Brain microvascular endothelial cell (primary cell): ENCODE measurements at regions not wholly inside any gene's neighbourhood (a gene's known extent, or its start where the extent isn't known, plus 50 kb on each side); places are given as distances from the start of the nearest gene placed in this dataset.

Experiments
- DNase-seq: peaks from one replicate; pipeline ENCODE4 v3.0.0-alpha.2; 2020
- H3K27ac ChIP-seq: fragments of 250-450 bp; sonication (Bioruptor Pico); 2 replicates; pipeline ENCODE4 v1.5.1; 2020; ENCODE audit warnings: mild to moderate bottlenecking, moderate library complexity
- H3K27me3 ChIP-seq: fragments of 250-450 bp; sonication (Bioruptor Pico); replicated peaks from 2 replicates; pipeline ENCODE4 v1.5.1; 2020; ENCODE audit warnings: mild to moderate bottlenecking
- H3K36me3 ChIP-seq: fragments of 250-450 bp; sonication (Bioruptor Pico); replicated peaks from 2 replicates; pipeline ENCODE4 v1.5.1; 2020; ENCODE audit warnings: mild to moderate bottlenecking
- H3K4me3 ChIP-seq: 2 replicates; pipeline ENCODE4 v1.5.1; 2011; ENCODE audit warnings: low read depth, mild to moderate bottlenecking, control low read depth, low read length, moderate library complexity
- in situ Hi-C: cut with HindIII; loops from 2 replicates; pipeline ENCODE4 v1.10.0; 2017; ENCODE audit warnings: low sequenced_read_pairs, low pct_ligation_motif_present
- TF ChIP-seq, protein P1 (sequence below): IDR thresholded peaks from 2 replicates; pipeline ENCODE4 v1.5.1; 2011; ENCODE audit warnings: low read depth, mild to moderate bottlenecking, moderate library complexity, low read length, control low read depth, inconsistent platforms; ENCODE audit errors: missing control alignments

DNA sequence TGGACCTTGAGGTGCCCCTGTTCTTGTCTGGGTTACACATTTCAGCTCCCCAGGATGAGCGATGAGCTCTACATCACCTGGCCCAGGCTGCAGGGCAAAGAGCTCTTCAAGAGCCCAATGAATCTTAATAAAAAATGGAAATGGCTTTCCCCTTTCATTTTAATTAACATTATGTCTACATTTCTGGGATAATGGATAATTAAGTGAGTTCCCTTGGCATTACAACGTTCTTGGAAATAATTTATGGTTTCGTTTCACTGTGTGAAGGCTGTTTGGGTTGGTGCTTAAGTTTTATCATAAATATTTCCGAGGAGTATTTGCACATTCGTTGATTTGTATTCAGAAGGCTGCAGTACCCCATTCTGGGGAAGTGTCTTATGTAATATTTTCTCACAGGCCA lies 678.3 kb upstream of the EEF2KMT start:
- H3K27me3 ChIP-seq: no peaks in the 10 kb centered on the region
- no peak overlapping the region for H3K4me3 ChIP-seq
- no peak for DNase-seq
- in situ Hi-C loops: no loop called here
- H3K27ac ChIP-seq: no peak overlapping the region
- TF ChIP-seq, protein P1, sequence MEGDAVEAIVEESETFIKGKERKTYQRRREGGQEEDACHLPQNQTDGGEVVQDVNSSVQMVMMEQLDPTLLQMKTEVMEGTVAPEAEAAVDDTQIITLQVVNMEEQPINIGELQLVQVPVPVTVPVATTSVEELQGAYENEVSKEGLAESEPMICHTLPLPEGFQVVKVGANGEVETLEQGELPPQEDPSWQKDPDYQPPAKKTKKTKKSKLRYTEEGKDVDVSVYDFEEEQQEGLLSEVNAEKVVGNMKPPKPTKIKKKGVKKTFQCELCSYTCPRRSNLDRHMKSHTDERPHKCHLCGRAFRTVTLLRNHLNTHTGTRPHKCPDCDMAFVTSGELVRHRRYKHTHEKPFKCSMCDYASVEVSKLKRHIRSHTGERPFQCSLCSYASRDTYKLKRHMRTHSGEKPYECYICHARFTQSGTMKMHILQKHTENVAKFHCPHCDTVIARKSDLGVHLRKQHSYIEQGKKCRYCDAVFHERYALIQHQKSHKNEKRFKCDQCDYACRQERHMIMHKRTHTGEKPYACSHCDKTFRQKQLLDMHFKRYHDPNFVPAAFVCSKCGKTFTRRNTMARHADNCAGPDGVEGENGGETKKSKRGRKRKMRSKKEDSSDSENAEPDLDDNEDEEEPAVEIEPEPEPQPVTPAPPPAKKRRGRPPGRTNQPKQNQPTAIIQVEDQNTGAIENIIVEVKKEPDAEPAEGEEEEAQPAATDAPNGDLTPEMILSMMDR: no peak
- H3K36me3 ChIP-seq: no peaks in the 10 kb centered on the region

DNA sequence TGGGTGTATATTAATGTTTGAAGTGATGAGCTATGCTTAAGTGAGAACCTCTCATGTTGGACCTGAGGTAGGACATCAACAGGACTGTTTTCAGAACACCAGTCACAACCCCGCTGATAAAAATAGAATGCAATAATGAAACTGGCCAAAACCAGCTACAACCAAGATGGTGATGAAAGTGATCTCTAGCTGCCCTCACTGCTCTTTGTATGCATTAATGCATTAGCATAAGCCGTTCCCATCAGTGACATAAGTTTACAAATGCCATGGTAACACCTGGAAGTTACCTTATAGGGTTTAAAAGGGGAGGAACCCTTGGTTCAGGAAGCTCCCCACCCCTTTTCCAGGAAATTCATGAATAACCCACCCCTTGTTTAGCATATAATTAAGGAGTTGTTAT lies 672.5 kb upstream of the EEF2KMT start:
- Histone ChIP-seq H3K27me3 (no peaks in the 10 kb centered on the region), H3K36me3 (no peaks in the 10 kb centered on the region), H3K4me3 (no peak overlapping the region), H3K27ac (no peak overlapping the region)
- no peak for DNase-seq
- TF ChIP-seq, protein P1: no peak
- in situ Hi-C loops: no loop called here

DNA sequence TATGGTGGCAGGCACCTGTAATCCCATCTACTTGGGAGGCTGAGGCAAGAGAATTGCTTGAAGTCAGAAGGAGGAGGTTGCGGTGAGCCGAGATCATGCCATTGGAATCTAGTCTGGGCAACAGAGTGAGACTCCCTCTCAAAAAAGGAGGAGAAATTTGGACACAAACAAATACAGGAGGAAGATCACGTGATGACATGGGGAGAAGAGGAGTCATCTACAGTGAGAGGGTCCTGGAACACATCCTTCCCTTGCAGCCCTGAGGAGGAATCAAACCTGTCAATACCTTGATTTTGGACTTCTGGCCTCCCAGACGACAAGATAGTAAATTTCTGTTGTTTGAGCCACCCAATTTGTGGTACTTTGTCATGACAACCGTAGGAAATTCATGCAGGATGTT lies 671.9 kb upstream of the EEF2KMT start:
- Histone ChIP-seq H3K27ac (no peak overlapping the region), H3K4me3 (no peak overlapping the region), H3K36me3 (no peaks in the 10 kb centered on the region), H3K27me3 (no peaks in the 10 kb centered on the region)
- DNase-seq: no peak
- in situ Hi-C loops: no loop called here
- TF ChIP-seq, protein P1: no peak

DNA sequence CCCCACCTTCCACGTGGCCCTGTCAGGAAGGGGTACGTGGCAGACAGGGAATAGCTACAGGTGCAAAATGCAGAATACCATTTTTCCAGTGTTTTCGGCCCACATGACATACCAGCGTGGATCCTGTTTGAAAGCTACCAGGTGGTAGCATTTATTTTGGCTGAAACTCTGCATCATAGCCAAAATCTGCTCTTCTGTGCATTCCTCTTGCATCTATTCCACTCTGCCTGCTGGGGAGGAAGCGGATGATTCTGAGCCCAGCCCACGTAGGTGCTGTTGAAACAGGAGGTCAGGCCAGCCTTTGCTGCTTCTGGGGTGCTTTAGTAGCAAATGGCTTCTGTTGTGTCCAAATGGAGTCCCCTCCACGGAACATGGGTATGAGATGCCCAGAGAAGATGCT lies 670.9 kb upstream of the EEF2KMT start:
- no peak for DNase-seq
- Histone ChIP-seq H3K4me3 (no peak overlapping the region), H3K36me3 (no peaks in the 10 kb centered on the region), H3K27me3 (no peaks in the 10 kb centered on the region), H3K27ac (no peak overlapping the region)
- TF ChIP-seq, protein P1: no peak
- in situ Hi-C loops: no loop called here

DNA sequence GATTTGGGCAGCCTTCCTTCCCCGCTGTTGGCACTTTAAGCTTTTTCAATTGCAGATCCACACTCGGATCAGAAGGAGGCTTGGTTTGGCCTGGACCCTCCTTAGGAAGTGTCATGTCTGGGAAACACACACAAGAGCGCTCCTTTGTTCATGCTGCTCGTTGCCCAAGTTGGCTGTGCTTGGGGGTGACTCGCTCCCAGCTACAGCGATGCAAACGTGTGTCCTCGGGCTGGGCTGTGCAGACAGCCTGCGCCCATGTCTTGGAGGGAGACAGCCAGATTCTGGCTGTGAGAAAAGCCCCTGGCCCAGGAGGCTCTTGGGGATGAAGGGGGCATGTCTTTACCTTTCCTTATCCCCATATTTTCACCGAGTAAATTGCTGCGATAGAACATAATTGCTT lies 665.6 kb upstream of the EEF2KMT start:
- in situ Hi-C loops: no loop called here
- no peak for DNase-seq
- H3K27ac ChIP-seq: no peak overlapping the region
- no peak overlapping the region for H3K4me3 ChIP-seq
- no peaks in the 10 kb centered on the region for H3K27me3 ChIP-seq
- no peaks in the 10 kb centered on the region for H3K36me3 ChIP-seq
- TF ChIP-seq, protein P1: no peak

DNA sequence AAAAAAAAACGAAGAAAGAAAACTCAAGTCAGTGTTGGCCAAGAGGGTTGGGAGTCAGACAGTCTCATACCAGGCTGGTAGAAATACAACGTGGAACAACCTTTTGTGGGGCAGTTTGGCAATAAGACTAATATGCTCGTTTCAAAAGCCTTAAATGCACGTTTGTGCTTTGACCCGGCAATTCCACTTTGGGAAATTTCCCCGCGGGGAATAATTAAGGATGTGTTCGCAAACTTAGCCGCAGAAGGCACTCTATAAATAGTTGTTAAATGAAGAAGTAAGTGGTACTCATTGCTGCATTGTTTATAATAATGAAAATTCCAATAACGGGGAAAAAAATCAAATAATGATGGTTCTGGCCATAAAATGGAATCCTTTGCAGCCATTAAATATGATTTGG lies 664.8 kb upstream of the EEF2KMT start:
- Histone ChIP-seq H3K27ac (no peak overlapping the region), H3K36me3 (no peaks in the 10 kb centered on the region), H3K4me3 (no peak overlapping the region), H3K27me3 (no peaks in the 10 kb centered on the region)
- in situ Hi-C loops: no loop called here
- TF ChIP-seq, protein P1: no peak
- DNase-seq: no peak
